ENCODE measurements at regions not wholly inside any gene's neighbourhood (a gene's known extent, or its start where the extent isn't known, plus 50 kb on each side); places are given as distances from the start of the nearest gene placed in this dataset.

DNA sequence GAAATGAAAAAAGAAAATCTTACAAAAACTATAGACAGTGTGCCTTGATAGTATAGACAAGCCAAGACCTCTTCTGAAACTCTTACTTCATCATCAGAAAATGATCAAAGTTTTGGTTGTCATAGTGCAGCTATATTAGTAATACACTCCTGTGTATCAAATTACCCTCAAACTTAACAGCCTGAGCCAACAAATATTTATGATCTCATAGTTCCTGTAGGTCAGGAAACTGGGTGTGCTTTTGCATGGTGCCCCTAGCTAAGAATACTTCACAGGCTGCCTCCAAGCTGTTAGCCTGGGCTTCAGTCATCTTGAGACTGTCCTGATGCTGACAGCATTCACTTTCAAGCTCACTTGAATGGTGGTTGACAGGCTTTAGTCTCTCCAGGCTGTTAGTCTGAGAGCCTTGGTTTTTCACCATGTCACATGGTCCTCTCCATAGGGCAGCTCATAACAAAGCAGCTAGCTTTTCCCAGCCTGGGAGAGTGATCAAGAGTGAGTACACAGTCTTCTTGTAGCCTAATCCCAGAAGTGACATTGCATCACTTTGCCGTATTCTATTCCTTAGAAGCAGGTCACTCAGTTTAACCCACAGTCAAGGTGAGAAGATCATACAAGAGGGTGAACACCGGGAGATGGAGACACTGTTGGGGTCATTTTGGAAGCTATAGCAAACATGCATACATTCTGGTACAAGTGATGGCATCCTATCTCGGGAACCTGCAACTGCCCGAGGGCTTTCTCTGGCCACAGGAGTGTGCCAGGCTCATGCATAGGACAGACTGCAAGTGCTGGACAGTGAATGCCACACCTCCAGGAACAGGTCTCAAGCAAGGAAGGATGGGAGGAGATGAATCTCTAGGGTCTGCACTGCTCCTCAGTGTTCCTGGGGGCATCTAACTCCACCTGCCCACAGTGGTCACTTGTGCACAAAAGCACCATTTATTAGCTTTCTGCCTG, 173.4 kb upstream of the CADPS start:
- no peaks in the 10 kb centered on the region for H3K4me1 ChIP-seq (ENCODE audit: control insufficient read depth in 5 of 5, insufficient read depth in 5 of 5, low read length in 5 of 5)
- H3K9me3 ChIP-seq (ENCODE audit: control insufficient read depth in 4 of 4, insufficient read depth in 3 of 4, low read length in 3 of 4): no peaks in the 10 kb centered on the region
- ATAC-seq (ENCODE audit: insufficient read depth, low FRiP score) (no peak), DNase-seq (no peak)
- no peak overlapping the region for H3K9ac ChIP-seq (ENCODE audit: insufficient read depth in 1 of 2, low read length in 2 of 2)
- no peak overlapping the region for H3K27ac ChIP-seq (ENCODE audit: low read depth in 1 of 2, low read length in 1 of 2)
- H3K4me3 ChIP-seq: no peak overlapping the region
- no peaks in the 10 kb centered on the region for H3K36me3 ChIP-seq (ENCODE audit: control insufficient read depth in 4 of 4, insufficient read depth in 4 of 4, low read length in 4 of 4)
- no peaks in the 10 kb centered on the region for H3K27me3 ChIP-seq (ENCODE audit: control insufficient read depth in 3 of 3, insufficient read depth in 3 of 3, low read length in 2 of 3)
- TF ChIP-seq, protein P1, sequence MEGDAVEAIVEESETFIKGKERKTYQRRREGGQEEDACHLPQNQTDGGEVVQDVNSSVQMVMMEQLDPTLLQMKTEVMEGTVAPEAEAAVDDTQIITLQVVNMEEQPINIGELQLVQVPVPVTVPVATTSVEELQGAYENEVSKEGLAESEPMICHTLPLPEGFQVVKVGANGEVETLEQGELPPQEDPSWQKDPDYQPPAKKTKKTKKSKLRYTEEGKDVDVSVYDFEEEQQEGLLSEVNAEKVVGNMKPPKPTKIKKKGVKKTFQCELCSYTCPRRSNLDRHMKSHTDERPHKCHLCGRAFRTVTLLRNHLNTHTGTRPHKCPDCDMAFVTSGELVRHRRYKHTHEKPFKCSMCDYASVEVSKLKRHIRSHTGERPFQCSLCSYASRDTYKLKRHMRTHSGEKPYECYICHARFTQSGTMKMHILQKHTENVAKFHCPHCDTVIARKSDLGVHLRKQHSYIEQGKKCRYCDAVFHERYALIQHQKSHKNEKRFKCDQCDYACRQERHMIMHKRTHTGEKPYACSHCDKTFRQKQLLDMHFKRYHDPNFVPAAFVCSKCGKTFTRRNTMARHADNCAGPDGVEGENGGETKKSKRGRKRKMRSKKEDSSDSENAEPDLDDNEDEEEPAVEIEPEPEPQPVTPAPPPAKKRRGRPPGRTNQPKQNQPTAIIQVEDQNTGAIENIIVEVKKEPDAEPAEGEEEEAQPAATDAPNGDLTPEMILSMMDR (IDR thresholded peaks at IDR 0.05; ENCODE audit: control extremely low read depth, extremely low read depth): no peak
- WGBS, 2 donors: 89 to 92% methylated on average over 4 of the region's 4 CpGs

DNA sequence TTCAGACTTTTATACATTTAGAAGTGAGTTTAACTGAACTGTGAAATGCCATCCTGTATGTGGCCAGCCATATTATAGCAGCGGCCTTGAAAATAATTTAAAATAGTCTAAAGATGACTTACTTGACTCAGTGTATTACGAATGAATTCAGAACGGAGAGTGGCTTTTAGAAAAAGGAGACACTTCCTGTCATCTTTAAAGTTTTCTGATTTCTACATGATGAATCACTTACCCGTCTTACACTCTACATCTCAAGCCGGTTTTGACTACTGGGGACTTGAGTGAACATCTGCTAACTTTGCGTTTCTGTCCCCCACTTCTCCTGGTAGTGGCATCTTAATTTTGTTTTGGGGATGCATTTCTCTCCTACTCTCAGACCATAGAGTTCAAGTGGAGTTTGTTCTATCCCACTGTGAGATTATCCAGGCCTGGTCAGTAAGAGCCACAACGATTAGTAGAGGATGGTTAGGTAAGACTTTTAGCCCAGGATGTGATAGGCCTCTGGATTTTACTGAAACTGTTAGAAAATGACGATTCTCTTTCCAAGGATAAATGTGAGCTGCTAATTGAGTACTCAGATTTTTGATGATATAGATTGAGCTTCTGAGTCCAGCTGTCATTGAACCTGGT, 175.4 kb upstream of the CADPS start:
- TF ChIP-seq, protein P1 (IDR thresholded peaks at IDR 0.05; ENCODE audit: control extremely low read depth, extremely low read depth): no peak
- ATAC-seq (ENCODE audit: insufficient read depth, low FRiP score): no peak
- Histone ChIP-seq H3K9me3 (ENCODE audit: control insufficient read depth in 4 of 4, insufficient read depth in 3 of 4, low read length in 3 of 4) (no peaks in the 10 kb centered on the region), H3K27me3 (ENCODE audit: control insufficient read depth in 3 of 3, insufficient read depth in 3 of 3, low read length in 2 of 3) (no peaks in the 10 kb centered on the region), H3K4me3 (no peak overlapping the region), H3K9ac (ENCODE audit: insufficient read depth in 1 of 2, low read length in 2 of 2) (no peak overlapping the region), H3K36me3 (ENCODE audit: control insufficient read depth in 4 of 4, insufficient read depth in 4 of 4, low read length in 4 of 4) (no peaks in the 10 kb centered on the region), H3K27ac (ENCODE audit: low read depth in 1 of 2, low read length in 1 of 2) (no peak overlapping the region), H3K4me1 (ENCODE audit: control insufficient read depth in 5 of 5, insufficient read depth in 5 of 5, low read length in 5 of 5) (no peaks in the 10 kb centered on the region)
- WGBS, 2 donors: 68 to 73% methylated on average over 8 of the region's 8 CpGs
- no peak for DNase-seq

DNA sequence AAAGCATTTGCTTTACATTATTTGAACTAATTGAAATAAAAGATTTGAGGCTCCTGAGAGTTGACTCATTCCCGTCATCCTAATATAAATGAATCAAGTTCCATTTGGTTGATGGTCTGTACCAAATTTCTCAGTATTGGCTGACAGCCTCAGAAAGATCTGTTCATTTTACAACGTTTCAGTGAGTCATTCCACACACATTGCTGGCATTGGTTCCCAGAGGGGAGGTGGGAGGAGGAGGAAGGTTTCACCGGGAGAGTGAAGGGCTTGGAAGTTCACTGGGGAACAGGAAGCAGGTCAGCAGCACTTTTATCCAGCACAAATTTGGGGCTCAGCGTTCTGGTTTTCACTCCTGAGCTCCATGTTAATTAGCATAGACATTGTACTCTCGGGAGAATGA, 176.7 kb upstream of the CADPS start:
- ATAC-seq (ENCODE audit: insufficient read depth, low FRiP score): no peak
- no peak overlapping the region for H3K9ac ChIP-seq (ENCODE audit: insufficient read depth in 1 of 2, low read length in 2 of 2)
- TF ChIP-seq, protein P1 (IDR thresholded peaks at IDR 0.05; ENCODE audit: control extremely low read depth, extremely low read depth): no peak
- H3K27ac ChIP-seq (ENCODE audit: low read depth in 1 of 2, low read length in 1 of 2): no peak overlapping the region
- no peaks in the 10 kb centered on the region for H3K4me1 ChIP-seq (ENCODE audit: control insufficient read depth in 5 of 5, insufficient read depth in 5 of 5, low read length in 5 of 5)
- no peak overlapping the region for H3K4me3 ChIP-seq
- H3K27me3 ChIP-seq (ENCODE audit: control insufficient read depth in 3 of 3, insufficient read depth in 3 of 3, low read length in 2 of 3): no peaks in the 10 kb centered on the region
- 50 to 51% methylated on average over 5 of the region's 5 CpGs for WGBS, 2 donors
- no peak for DNase-seq
- H3K9me3 ChIP-seq (ENCODE audit: control insufficient read depth in 4 of 4, insufficient read depth in 3 of 4, low read length in 3 of 4): no peaks in the 10 kb centered on the region
- H3K36me3 ChIP-seq (ENCODE audit: control insufficient read depth in 4 of 4, insufficient read depth in 4 of 4, low read length in 4 of 4): no peaks in the 10 kb centered on the region
